H9 (cell line): ENCODE measurements at regions not wholly inside any gene's neighbourhood (a gene's known extent, or its start where the extent isn't known, plus 50 kb on each side); places are given as distances from the start of the nearest gene placed in this dataset.

Experiments used
- DNase-seq: peaks from one replicate; pipeline ENCODE4 v3.0.0-alpha.2; 2017
- H2AFZ ChIP-seq: one replicate; pipeline ENCODE4 v1.6.1; 2013; ENCODE audit warnings: mild to moderate bottlenecking, low read length, control low read depth, moderate library complexity
- H2AK5ac ChIP-seq: 2 replicates; pipeline ENCODE4 v1.6.1; 2013; ENCODE audit warnings: low read length, control low read depth, mixed read lengths; ENCODE audit not compliant: insufficient read length
- H2BK120ac ChIP-seq: one replicate; pipeline ENCODE4 v1.6.1; 2013; ENCODE audit warnings: low read depth, mild to moderate bottlenecking, low read length, control low read depth, inconsistent platforms; ENCODE audit not compliant: poor library complexity, severe bottlenecking
- H2BK12ac ChIP-seq: 2 replicates; pipeline ENCODE4 v1.6.1; 2013; ENCODE audit warnings: low read length, control low read depth, mixed read lengths, low read depth; ENCODE audit not compliant: insufficient read length
- H2BK15ac ChIP-seq: 2 replicates; pipeline ENCODE4 v1.6.1; 2013; ENCODE audit warnings: low read depth, low read length, control low read depth
- H2BK20ac ChIP-seq: one replicate; pipeline ENCODE4 v1.6.1; 2013; ENCODE audit warnings: low read depth, mild to moderate bottlenecking, low read length, control low read depth, inconsistent platforms; ENCODE audit not compliant: poor library complexity, severe bottlenecking
- H2BK5ac ChIP-seq: 2 replicates; pipeline ENCODE4 v1.6.1; 2013; ENCODE audit warnings: low read length, control low read depth, mixed read lengths; ENCODE audit not compliant: insufficient read length
- H3K14ac ChIP-seq: 2 replicates; pipeline ENCODE4 v1.6.1; 2013; ENCODE audit warnings: low read length, control low read depth; ENCODE audit not compliant: insufficient read depth
- H3K18ac ChIP-seq: 2 replicates; pipeline ENCODE4 v1.6.1; 2013; ENCODE audit warnings: low read depth, mild to moderate bottlenecking, mixed read lengths, low read length, control low read depth; ENCODE audit not compliant: insufficient read length
- H3K23ac ChIP-seq: 2 replicates; pipeline ENCODE4 v1.6.1; 2013; ENCODE audit warnings: low read length, control low read depth, mixed read lengths, low read depth; ENCODE audit not compliant: insufficient read length
- H3K23me2 ChIP-seq: 2 replicates; pipeline ENCODE4 v1.6.1; 2013; ENCODE audit warnings: low read depth, mild to moderate bottlenecking, mixed read lengths, low read length, control low read depth; ENCODE audit not compliant: insufficient read length, poor library complexity, severe bottlenecking
- H3K27ac ChIP-seq: 2 replicates; pipeline ENCODE4 v1.5.1; 2013; ENCODE audit warnings: low read length, control low read depth, mixed read lengths, low read depth; ENCODE audit not compliant: insufficient read length
- H3K27me3 ChIP-seq: 2 replicates; pipeline ENCODE4 v1.6.1; 2013; ENCODE audit warnings: low read length, control low read depth, inconsistent platforms; ENCODE audit not compliant: insufficient read depth
- H3K4ac ChIP-seq: 2 replicates; pipeline ENCODE4 v1.6.1; 2013; ENCODE audit warnings: low read depth, mild to moderate bottlenecking, control low read depth, inconsistent platforms, low read length, moderate library complexity
- H3K4me1 ChIP-seq: 2 replicates; pipeline ENCODE4 v1.6.1; 2013; ENCODE audit warnings: low read length, control low read depth, inconsistent platforms; ENCODE audit not compliant: insufficient read depth
- H3K4me2 ChIP-seq: 2 replicates; pipeline ENCODE4 v1.6.1; 2013; ENCODE audit warnings: low read length, control low read depth, mixed read lengths; ENCODE audit not compliant: insufficient read length, insufficient read depth
- H3K56ac ChIP-seq: 2 replicates; pipeline ENCODE4 v1.6.1; 2013; ENCODE audit warnings: low read depth, mild to moderate bottlenecking, mixed read lengths, low read length, control low read depth; ENCODE audit not compliant: insufficient read length
- H3K79me1 ChIP-seq: 2 replicates; pipeline ENCODE4 v1.6.1; 2013; ENCODE audit warnings: low read depth, mild to moderate bottlenecking, moderate library complexity, low read length, control low read depth, inconsistent platforms; ENCODE audit not compliant: insufficient read depth, poor library complexity, severe bottlenecking
- H3K79me2 ChIP-seq: 2 replicates; pipeline ENCODE4 v1.6.1; 2013; ENCODE audit warnings: low read length, control low read depth, inconsistent platforms; ENCODE audit not compliant: insufficient read depth
- H3K9ac ChIP-seq: 2 replicates; pipeline ENCODE4 v1.6.1; 2013; ENCODE audit warnings: low read length, control low read depth, mixed read lengths; ENCODE audit not compliant: insufficient read length; ENCODE audit errors: extremely low read depth
- H3K9me3 ChIP-seq: one replicate; pipeline ENCODE4 v1.6.1; 2013; ENCODE audit warnings: low read depth, low read length, inconsistent platforms; ENCODE audit not compliant: control insufficient read depth
- H3T11ph ChIP-seq: one replicate; pipeline ENCODE4 v1.6.1; 2013; ENCODE audit warnings: mild to moderate bottlenecking, low read length, control low read depth, inconsistent platforms
- H4K20me1 ChIP-seq: one replicate; pipeline ENCODE4 v1.6.1; 2013; ENCODE audit not compliant: control insufficient read depth, insufficient read length, insufficient read depth
- H4K5ac ChIP-seq: 2 replicates; pipeline ENCODE4 v1.6.1; 2013; ENCODE audit warnings: low read depth, mild to moderate bottlenecking, mixed read lengths, low read length, control low read depth; ENCODE audit not compliant: insufficient read length
- H4K8ac ChIP-seq: replicated peaks from 2 replicates; pipeline ENCODE4 v1.6.1; 2013; ENCODE audit warnings: low read length, control low read depth, mixed read lengths, low read depth; ENCODE audit not compliant: insufficient read length
- H4K91ac ChIP-seq: 2 replicates; pipeline ENCODE4 v1.6.1; 2013; ENCODE audit warnings: low read depth, mild to moderate bottlenecking, moderate library complexity, mixed read lengths, low read length, control low read depth; ENCODE audit not compliant: insufficient read length
- H3K27ac Mint-ChIP-seq, 3 experiments: 2 replicates in 2 of 3; 3 replicates in 1 of 3; pipeline ENCODE4 v1.8.0; 2020 to 2021; ENCODE audit warnings: mixed read lengths in 3 of 3, mild to moderate bottlenecking in 1 of 3, moderate library complexity in 1 of 3
- H3K27me3 Mint-ChIP-seq: 2 replicates; pipeline ENCODE4 v1.8.0; 2021; ENCODE audit warnings: low read depth, mild to moderate bottlenecking, moderate library complexity, mixed read lengths
- H3K36me3 Mint-ChIP-seq, 3 experiments: 2 replicates in 2 of 3; 3 replicates in 1 of 3; pipeline ENCODE4 v1.8.0; 2020 to 2021; ENCODE audit warnings: low read depth in 3 of 3, mixed read lengths in 3 of 3; ENCODE audit not compliant: insufficient read depth in 1 of 3
- H3K4me1 Mint-ChIP-seq, 2 experiments: 2 replicates each; pipeline ENCODE4 v1.8.0; 2020; ENCODE audit warnings: mixed read lengths in 2 of 2
- H3K4me3 Mint-ChIP-seq, 2 experiments: 2 replicates in 1 of 2; 3 replicates in 1 of 2; pipeline ENCODE4 v1.8.0; 2020 to 2021; ENCODE audit warnings: mild to moderate bottlenecking in 2 of 2, mixed read lengths in 2 of 2, moderate library complexity in 1 of 2
- H3K9me3 Mint-ChIP-seq, 2 experiments: 2 replicates in 1 of 2; 3 replicates in 1 of 2; pipeline ENCODE4 v1.8.0; 2020; ENCODE audit warnings: mild to moderate bottlenecking in 2 of 2, mixed read lengths in 2 of 2, moderate library complexity in 1 of 2
- CTCF ChIP-seq: fragments of 200-600 bp; sonication (generic); conservative IDR thresholded peaks from 3 replicates; pipeline ENCODE4 v1.8.0; 2021; ENCODE audit warnings: antibody characterized with exemption, mild to moderate bottlenecking
- WGBS: extraction: QIAGEN DNeasy Blood & Tissue Kit; methylation state at CpG from one replicate; pipeline ENCODE4 v1.1.7; 2013; ENCODE audit warnings: missing lambda C conversion rate, low lambda C conversion rate, mixed read lengths; ENCODE audit not compliant: insufficient read length; ENCODE audit errors: extremely low coverage; 5-methylcytosine and 5-hydroxymethylcytosine counted together

GRCh38 chr16:72469932-72470331 is 298.0 kb upstream of the PMFBP1 start:
- Histone ChIP-seq H3K9me3 (no peaks in the 10 kb centered on the region), H3K4me2 (no peak overlapping the region), H3K4ac (no peak overlapping the region), H4K8ac (no peak overlapping the region), H4K91ac (no peak overlapping the region), H2BK15ac (no peak overlapping the region), H3K23ac (no peak overlapping the region), H2BK12ac (no peak overlapping the region), H4K20me1 (no peaks in the 10 kb centered on the region), H3K56ac (no peak overlapping the region), H3T11ph (no peak overlapping the region), H3K27ac (no peak overlapping the region), H3K79me1 (no peaks in the 10 kb centered on the region), H3K4me1 (no peaks in the 10 kb centered on the region), H2AFZ (no peak overlapping the region), H3K23me2 (no peaks in the 10 kb centered on the region), H2BK120ac (no peak overlapping the region), H2AK5ac (no peak overlapping the region), H3K79me2 (no peaks in the 10 kb centered on the region), H3K14ac (no peak overlapping the region), H3K18ac (no peak overlapping the region), H2BK5ac (no peak overlapping the region), H3K27me3 (no peaks in the 10 kb centered on the region), H3K9ac (no peak overlapping the region), H2BK20ac (no peak overlapping the region), H4K5ac (no peak overlapping the region)
- WGBS, result no CpG with 5 or more reads among the region's 2 CpGs
- H3K4me3 Mint-ChIP-seq, result no peak overlapping the region
- no peak for TF ChIP-seq CTCF
- no peak overlapping the region for H3K27ac Mint-ChIP-seq
- H3K9me3 Mint-ChIP-seq, result no peaks in the 10 kb centered on the region
- no peak for DNase-seq
- no peaks in the 10 kb centered on the region for H3K36me3 Mint-ChIP-seq
- no peaks in the 10 kb centered on the region for H3K27me3 Mint-ChIP-seq
- H3K4me1 Mint-ChIP-seq, result peaks cover 3 to 4% of the 10 kb centered on the region in 2 experiments; a peak in 2 of 4 replicates
